G401.6 (cell line): ENCODE measurements at regions not wholly inside any gene's neighbourhood (a gene's known extent, or its start where the extent isn't known, plus 50 kb on each side); places are given as distances from the start of the nearest gene placed in this dataset.
"Not testable (repeated sequence)": the region's sequence is repeated elsewhere in the genome, so short reads cannot be mapped to it uniquely, and the experiment has no call there.

Source experiments
- FAIRE-seq: peaks from 2 replicates; lab custom pipeline; 2012; peaks lifted over from hg19 to GRCh38; lab: Jason Lieb, UNC

DNA sequence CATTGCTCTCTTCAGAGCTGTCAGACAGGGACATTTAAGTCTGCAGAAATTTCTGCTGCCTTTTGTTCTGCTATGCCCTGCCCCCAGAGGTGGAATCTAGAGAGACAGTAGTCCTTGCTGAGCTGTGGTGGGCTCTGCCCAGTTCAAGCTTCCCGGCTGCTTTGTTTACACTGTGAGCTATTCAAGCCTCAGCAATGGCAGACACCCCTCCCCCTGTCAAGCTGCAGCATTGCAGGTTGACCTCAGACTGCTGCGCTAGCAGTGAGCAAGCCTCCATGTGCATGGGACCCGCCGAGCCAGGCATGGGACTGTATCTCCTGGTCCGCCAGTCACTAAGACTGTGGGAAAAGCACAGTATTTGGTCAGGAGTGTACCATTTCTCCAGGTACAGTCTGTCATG is 53.6 kb upstream of the MAPK10 start:
- FAIRE-seq, result not testable (repeated sequence)

DNA sequence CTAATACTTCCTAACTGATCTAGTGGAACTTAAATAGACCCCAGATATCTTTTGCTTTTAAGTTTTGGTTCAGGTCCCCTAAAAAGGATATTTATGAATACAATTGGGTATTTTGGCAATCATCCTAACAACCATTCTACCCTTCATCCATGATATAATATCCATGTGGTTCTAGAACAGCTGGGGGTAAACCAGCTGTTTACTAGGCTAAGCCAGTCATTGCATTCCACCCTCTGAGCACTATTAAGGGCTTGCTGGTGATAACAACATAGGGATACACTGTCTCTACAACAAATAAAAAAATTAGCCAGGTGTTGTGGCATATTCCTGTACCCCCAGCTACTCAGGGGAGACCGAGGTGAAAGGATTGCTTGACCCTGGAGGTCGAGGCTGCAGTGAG is 54.8 kb upstream of the MAPK10 start:
- FAIRE-seq, result no peak

DNA sequence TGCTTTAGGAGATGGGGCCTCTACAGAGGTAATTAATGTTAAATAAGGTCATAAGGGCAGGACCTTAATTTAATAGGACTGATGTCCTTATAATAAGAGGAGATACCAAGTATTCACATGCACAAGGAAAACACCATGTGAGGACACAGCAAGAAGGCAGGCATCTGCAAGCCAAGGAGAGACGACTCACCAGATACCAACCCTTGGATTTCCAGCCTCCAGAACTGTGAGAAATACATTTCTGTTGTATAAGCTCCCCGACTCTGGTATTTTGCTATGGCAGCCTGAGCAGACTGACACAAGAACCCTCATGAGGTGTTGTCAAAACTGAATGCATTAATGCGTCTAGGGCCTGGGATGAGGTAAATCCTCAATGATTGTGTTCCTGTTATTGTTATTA is 56.2 kb upstream of the MAPK10 start:
- FAIRE-seq, result no peak

DNA sequence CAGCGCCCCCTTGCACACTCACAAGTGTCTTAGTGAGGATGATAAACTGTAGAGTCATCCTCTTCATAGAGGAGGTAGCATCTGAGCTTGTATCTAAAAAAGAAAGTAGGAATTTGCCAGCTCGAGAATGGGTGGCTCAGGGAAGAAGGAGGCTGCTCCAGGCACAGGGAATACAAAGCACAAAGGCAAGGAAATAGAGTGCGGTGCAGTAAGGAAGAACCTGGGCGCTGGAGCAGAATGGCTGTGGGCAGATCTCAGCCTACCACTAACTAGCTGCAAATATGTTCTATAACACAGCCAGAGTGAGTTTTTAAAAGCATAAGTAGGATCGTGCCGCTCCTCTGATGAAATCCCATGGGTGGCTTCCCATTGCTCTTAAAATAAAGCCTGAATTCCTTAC is 61.6 kb upstream of the MAPK10 start:
- FAIRE-seq, result no peak

DNA sequence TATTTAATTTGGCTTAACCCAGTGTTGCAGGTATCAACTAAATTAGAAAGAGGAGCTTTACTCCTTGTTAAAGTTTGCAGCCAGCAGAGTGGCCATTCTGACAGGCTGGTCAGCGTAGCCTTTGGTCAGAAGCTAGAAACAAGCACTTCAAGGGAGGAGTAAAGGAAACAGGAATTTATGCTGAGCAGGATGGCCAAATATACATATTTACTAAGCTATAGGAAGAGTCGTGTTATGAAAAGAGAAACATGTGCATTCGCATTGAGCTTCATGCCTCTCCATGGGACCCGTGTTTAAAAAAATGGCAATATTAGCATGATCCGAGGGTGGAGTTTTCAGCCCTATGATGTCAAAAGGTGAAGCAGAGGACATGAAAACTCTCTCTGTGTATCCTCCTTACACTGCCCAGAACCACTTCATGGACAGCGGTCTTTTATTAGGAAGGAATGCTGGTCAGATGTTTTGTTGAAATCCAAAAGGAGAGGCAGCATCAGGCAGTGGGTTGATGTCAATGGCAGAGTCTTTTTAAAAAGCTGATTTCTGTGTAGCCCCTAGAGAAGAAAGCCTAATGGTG is 71.8 kb upstream of the MAPK10 start:
- FAIRE-seq, result no peak

DNA sequence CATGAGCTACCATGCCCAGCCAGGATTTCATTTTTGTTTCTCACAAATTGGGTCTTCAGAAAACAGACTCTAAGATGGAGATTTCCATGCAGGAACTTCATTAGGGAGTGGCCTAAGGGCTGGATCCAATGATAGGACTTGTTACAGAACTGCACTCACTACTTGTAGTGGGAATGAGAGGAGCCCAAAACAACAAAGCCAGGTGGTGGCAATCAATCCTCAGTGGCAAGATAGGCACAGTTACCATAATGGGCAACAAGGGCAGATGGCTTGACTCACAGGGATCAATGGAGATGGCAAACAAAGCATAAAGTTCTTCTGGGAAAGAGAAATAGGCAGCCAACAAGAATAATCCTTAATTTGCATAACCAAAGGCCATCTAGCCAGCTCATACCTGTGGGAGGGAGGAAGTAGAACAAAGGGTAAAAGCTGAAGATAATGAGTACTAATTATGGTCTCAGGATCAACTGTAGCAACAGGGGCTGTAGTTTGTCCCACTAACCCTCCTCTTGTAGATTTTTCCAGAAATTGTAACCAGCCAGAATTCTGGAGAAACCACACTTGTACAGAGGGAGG is 72.8 kb upstream of the MAPK10 start:
- FAIRE-seq, result no peak

DNA sequence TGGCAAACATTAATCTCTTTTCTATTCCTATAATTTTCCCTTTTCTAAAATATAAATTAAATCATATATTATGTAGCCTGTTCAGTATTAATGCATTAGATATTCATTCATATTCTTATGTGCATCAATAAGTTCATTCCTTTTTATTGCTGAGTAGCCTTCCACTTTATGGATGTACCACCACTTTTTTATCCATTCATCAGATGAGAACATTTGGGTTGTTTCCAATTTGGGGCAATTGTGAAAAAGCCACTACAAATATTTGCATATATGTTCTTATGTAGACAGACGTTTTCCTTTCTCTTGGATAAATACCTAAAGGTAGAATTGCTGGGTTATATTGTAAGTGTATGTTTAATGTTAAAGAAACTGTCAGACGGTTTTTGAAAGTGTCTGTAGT is 79.4 kb upstream of the MAPK10 start:
- no peak for FAIRE-seq

DNA sequence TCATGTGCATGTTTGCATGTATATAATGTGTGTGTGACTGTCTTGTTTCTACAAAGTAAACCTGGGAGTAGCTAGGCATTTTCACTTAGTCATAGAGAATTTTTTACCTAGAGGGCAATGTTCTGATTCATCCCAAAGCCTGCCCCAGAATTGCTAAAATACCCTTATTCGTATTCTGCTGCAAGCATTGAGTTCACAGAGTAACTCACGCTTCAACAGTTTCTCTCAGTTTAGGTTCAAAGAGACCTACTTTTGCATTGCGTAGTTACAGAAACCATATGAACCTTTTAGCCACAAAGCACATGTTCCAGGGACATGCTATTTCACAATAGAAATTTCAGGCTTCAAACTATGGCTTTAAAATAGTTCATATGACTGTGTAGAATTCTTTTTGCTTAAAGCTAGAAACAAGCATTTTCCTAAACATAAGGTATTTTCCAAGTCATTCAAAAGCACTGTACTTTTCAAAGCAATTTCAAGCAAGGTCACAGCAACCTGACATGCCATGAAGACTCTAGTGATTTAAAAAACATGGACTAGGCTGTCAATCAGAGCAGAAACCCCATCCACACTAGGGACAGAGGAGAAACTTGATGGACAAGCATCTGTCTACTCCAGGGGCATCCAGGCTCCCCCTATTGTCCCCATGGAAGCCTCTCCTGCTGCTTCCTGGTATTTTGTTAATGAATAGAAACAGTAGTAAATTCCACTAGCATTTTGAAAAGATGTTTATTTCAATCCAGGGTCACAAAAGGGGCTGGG is 81.5 kb upstream of the MAPK10 start:
- no peak for FAIRE-seq

DNA sequence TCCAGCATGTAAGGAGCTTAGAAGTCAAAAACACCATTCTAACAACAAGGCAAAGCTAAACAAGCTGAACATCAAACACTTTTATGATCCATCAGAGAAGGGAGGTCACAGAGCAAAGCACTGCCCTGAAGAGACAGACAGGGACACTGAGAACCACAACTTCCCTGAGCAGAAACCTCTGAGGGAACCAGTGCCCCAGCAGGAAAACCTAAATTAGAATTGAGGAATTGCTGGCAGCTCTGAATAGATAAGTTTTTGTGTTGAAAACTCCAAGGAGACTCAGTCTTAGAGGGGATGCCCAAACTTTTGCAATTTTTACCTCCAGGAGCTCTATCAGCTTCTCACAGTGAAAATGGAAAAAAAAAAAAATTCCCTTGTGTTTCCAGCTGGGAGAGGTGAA is 83.0 kb upstream of the MAPK10 start:
- no peak for FAIRE-seq

DNA sequence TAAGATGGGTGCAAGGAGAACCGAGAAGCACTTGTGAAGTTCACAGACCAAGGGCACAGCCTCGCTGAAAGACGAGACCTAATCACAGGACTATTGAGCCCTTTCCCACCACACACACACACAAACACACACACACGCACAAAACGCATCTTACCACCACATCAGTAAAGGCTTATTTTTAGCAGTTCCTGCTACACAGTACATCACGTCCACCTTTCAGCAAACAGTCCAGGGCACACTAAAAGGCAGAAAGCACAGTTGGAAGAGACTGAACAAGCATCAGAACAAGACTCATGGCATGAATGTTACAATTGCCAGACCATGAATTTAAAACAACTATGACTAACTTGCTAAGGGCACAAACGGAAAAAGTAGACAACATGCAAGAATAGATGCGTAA is 83.6 kb upstream of the MAPK10 start:
- FAIRE-seq, result no peak

DNA sequence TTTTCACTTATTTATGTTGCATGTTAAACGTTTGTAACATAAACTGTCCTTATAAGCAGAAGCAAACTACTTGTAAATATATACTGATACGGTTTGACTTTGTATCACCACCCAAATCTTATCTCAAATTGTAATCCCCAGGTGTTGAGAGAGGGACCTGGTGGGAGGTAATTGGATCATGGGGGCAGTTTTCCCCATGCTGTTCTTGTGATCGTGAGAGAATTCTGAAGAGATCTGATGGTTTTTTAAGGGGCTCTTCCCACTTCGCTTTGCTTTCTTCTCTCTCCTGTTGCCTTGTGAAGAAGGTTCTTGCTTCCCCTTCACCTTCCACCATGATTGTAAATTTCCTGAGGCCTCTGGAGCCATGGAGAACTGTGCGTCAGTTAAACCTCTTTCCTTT is 87.1 kb upstream of the MAPK10 start:
- no peak for FAIRE-seq

DNA sequence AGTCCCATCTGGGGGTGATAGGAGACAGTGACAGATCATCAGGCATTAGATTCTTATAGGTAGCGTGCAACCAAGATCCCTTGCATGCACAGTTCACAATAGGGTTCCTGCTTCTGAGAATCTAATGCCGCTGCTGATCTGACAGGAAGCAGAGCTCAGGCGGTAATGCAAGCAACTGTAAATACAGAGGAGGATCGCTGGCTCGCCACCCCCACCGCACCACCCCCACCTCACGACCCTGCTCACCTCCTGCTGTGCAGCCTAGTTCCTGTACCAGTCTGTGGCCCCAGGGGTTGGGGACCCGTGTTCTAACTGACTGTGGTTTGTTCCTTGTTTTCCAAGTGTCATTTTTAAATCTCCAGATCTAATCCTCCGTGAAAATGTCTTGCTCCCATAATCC is 89.0 kb upstream of the MAPK10 start:
- no peak for FAIRE-seq

DNA sequence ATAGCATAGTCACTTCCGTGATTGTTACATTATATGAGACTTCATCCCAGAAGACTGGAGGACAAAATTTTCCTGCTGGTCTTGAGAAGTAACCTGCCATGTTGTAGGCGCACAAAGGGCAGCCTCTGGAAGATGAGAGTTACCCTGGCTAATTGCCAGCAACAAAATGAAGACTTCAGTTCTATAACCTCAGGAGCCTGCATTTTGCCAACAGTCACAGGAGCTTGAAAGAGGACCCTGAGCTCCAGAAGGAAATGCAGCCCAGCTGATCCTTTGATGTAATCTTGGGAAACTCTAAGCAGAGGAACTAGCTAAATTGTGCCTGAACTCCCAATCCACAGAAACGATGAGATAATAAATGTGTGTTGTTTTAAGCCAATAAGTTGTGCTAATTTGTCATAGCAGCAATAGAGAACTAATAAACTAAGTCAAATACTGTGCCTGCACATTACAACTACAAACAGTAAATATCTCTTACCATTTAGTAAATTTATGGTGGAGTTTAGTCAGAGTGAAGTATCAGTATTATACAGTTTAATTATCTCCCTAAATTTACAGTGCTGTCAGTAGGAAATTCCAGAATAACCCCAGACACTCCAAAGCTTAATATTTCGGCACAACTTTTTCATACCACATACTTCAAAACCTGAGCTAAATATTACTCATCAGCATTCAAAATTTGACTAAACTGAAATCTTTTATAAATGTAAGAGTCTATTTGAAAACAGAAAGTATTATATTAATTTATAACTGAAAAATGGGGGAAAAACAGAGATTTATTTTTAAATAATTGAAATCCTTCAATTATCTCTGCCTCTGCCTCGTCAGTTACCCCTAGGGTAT is 90.1 kb upstream of the MAPK10 start:
- FAIRE-seq, result no peak

DNA sequence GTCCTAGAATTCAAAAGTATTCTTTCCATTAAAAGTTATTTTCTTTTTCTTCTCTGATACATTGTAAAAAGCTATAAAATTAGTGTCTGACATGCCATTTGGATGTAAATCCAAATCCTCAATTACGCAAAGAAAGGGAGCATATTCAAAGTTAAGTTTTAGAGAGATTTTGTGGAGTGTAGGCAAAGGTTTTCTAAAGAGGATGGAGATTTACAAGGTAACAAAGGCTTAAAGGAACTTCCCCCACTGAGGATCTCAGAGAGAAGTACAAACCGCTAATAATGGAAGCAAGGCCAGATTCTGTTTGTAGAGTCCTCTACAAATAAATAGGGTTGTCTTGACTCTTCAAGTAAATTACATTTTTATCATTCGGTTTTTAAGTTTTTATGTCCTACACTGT is 91.0 kb upstream of the MAPK10 start:
- no peak for FAIRE-seq

DNA sequence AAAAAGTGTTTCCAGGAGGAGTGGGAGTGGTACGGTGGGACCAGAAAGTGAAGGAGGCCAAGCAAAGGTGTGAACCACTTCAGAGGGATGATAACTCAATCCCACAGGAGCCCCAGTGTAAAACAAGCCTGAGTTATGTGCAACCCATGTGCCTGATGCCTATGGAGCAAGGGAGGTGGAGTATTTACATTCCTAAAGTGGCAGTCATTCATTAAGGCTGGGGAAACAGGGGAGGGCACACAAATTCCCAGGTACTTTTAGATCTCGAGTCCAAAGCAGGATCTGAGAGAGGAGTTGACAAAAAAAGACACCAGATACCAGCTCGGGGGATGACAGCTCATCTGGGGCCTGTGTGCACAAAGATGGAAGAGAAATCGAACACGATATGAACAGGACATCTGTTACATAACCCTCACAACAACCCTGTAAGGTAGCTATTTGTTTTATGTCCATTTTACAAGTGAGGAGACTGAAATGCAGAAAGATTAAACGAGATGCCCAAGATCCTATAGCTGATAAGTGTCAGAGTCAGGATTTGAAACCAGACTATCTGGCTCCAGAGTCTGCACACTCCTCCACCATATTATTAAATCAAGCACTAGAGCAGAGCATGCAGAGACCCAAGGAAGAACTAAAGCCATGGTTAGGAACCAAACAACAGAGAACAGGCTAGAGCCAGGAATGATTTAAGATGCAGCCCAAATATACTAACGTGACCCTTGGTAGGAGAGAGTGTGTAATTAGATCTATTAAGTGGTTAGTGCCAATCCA is 91.9 kb upstream of the MAPK10 start:
- FAIRE-seq, result no peak

DNA sequence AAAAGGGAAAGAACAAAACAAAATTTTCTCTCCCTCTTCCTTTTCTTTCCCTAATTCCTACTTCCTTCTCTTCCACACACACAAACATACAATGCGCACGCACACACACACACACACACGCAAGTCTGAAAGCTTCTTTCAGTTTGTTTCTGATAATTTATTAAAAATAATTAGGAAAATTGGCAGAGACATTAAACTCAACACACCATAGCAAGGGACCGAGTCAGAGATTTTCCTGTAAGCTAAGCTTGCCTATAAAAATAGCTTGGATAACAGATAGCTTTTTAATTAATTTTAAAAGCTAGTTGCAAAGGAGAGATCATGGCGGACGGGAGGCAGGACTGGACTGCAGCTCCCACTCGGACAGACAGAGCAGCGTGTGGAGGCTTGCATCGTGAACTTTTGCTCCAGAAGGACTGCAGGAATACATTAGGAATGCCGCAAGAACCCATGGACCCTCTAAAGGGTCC is 92.6 kb upstream of the MAPK10 start:
- FAIRE-seq, result no peak

DNA sequence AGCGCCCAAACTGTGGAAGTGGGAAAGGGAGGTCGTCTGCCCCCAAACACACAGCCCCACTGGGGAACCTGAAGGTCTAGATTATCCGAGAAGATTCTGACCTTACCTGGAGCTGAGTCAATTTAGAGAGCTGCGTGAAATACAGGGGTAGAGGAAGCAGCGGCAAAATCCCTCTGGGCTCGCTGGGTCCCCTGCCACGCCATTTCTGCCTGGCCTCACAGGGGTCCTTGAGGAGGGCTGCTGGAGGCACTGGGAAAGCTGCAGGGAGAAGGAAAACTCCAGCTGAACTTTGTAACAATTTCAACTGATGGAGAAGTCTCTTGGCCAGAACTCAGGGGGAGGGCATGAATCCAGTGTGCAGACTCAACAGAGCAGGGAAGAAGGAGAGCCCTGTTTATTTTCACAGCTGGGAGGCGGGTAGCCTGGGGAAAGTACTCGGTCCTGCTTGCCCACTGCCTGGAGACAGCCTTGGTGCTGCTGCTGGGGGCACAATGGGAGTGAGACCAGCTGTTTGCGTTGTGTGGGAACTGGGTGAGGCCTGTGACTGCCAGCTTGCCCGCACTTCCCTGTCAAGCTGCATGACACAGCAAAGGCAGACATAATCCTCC is 93.2 kb upstream of the MAPK10 start:
- no peak for FAIRE-seq

DNA sequence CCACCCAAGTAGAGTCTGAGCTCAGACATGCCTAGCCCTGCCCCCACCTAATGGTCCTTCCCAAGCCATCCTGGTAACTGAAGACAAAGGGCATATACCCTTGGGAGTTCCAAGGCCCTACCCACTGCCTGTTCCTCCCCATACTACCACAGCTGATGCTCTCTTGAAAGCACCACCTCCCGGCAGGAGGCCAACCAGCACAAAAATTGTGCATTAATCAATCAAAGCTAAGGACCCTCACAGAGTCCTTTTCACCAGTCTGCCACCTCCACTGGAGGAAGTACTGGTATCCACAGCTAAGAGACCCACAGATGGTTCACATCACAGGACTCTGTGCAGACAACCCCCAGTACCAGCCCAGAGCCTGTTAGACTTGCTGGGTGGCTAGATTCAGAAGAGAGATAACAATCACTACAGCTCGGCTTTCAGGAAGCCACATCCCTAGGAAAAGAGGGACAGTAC is 93.8 kb upstream of the MAPK10 start:
- FAIRE-seq, result not testable (repeated sequence)

DNA sequence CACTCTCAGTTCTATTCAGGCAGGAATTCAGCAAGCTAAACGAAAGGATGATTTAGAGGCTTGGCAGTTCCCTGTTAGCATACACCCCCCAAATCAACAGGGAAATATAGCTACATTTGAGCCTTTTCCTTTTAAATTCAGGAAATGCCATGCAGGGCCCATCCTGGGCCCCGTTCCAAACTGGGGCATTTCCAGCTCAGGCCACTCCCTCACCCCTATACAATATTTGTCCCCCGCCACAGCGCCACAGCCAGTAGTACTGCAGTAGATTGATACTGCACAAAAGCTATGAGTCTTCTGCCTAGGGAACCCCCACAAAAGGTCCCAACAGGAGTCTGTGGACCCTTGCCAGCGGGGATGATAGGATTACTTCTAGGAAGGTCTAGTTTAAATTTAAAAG is 102.0 kb upstream of the MAPK10 start:
- no peak for FAIRE-seq

DNA sequence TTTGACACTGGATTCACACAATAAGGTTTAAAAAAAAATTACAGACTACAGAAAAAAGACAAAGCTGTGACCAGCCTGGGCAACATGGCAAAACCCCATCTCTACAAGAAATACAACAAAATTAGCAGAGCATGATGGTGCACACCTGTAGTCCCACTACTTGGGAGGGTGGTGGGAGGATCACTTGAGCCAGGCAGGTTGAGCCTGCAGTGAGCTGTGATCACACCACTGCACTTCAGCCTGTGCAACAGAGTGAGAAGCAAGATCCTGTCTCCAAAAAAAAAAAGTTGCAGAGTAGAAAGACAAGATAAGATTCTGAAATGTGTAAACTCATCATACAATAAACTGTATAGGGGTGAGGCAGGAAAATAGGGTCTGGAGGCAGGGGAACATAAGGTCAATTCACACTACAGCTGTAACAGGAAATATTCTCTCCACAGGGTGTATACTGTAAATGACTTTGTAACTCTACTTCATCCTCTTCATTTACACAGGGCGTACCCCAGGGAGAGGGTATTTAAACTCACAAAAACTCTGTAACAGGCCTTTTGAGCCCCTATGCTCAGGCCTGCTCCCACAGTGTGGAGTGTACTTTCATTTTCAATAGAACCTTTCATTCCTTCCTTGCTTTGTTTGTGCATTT is 112.6 kb upstream of the MAPK10 start:
- no peak for FAIRE-seq

DNA sequence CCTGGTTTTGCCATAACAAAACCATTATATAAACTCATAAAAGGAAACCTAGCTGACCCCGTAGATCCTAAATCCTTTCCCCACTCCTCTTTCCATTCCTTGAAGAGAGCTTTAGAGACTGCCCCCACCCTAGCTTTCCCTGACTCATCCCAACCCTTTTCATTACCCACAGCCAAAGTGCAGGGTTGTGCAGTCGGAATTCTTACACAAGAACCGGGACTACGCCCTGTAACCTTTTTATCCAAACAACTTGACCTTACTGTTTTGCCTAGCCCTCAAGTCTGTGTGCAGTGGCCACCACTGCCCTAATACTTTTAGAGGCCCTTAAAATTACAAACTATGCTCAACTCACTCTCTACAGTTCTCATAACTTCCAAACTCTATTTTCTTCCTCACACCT is 116.0 kb upstream of the PTPN13 start:
- FAIRE-seq, result not testable (repeated sequence)
